Fibroblast of skin of left quadriceps (primary cell): ENCODE measurements at regions not wholly inside any gene's neighbourhood (a gene's known extent, or its start where the extent isn't known, plus 50 kb on each side); places are given as distances from the start of the nearest gene placed in this dataset.
"Not testable (repeated sequence)": the region's sequence is repeated elsewhere in the genome, so short reads cannot be mapped to it uniquely, and the experiment has no call there.

ENCODE experiments used
- DNase-seq, 2 experiments: peaks; one replicate each; pipeline ENCODE4 v3.0.0-alpha.2; 2013; ENCODE audit warnings: low read depth in 2 of 2

- no peak for DNase-seq
Observed at GRCh38 chr12:13440844-13441243, 244.3 kb downstream of the EMP1 start.

- DNase-seq, result no peak
Observed at GRCh38 chr12:13437541-13437940, 241.0 kb downstream of the EMP1 start.

GRCh38 chr12:13436696-13437391 lies 240.3 kb downstream of the EMP1 start:
- peak; percentile 31 to 32 for DNase-seq

GRCh38 chr12:13436182-13436581 lies 239.7 kb downstream of the EMP1 start:
- DNase-seq, result no peak

- DNase-seq, result peak; percentile 37 to 50
Observed at GRCh38 chr12:13435235-13435933, 238.9 kb downstream of the EMP1 start.

GRCh38 chr12:13433768-13434167 lies 237.2 kb downstream of the EMP1 start:
- no peak for DNase-seq

GRCh38 chr12:13431041-13431440 lies 234.5 kb downstream of the EMP1 start:
- DNase-seq, result no peak

GRCh38 chr12:13428538-13429265 lies 232.2 kb downstream of the EMP1 start:
- peak; percentile 82 to 84 for DNase-seq

GRCh38 chr12:13425766-13426165 lies 229.2 kb downstream of the EMP1 start:
- DNase-seq, result peak; percentile 78

- DNase-seq, result no peak
Observed at GRCh38 chr12:13422291-13422690, 225.8 kb downstream of the EMP1 start.

- no peak for DNase-seq
Observed at GRCh38 chr12:13417516-13417915, 221.0 kb downstream of the EMP1 start.

GRCh38 chr12:13411287-13411686 lies 214.8 kb downstream of the EMP1 start:
- DNase-seq, result no peak

- no peak for DNase-seq
Observed at GRCh38 chr12:13405961-13406703, 209.6 kb downstream of the EMP1 start.

GRCh38 chr12:13404631-13405473 lies 208.3 kb downstream of the EMP1 start:
- no peak for DNase-seq

GRCh38 chr12:13404111-13404628 lies 207.6 kb downstream of the EMP1 start:
- DNase-seq, result no peak

GRCh38 chr12:13391375-13391774 lies 194.8 kb downstream of the EMP1 start:
- not testable (repeated sequence) for DNase-seq

- no peak for DNase-seq
Observed at GRCh38 chr12:13390918-13391317, 194.4 kb downstream of the EMP1 start.

GRCh38 chr12:13390381-13390861 lies 193.9 kb downstream of the EMP1 start:
- no peak for DNase-seq

- DNase-seq, result no peak
Observed at GRCh38 chr12:13387101-13387500, 190.6 kb downstream of the EMP1 start.

- DNase-seq, result no peak
Observed at GRCh38 chr12:13386323-13387039, 190.0 kb downstream of the EMP1 start.
